ENCODE measurements at regions not wholly inside any gene's neighbourhood (a gene's known extent, or its start where the extent isn't known, plus 50 kb on each side); places are given as distances from the start of the nearest gene placed in this dataset.
"Not testable (repeated sequence)": the region's sequence is repeated elsewhere in the genome, so short reads cannot be mapped to it uniquely, and the experiment has no call there.

DNA sequence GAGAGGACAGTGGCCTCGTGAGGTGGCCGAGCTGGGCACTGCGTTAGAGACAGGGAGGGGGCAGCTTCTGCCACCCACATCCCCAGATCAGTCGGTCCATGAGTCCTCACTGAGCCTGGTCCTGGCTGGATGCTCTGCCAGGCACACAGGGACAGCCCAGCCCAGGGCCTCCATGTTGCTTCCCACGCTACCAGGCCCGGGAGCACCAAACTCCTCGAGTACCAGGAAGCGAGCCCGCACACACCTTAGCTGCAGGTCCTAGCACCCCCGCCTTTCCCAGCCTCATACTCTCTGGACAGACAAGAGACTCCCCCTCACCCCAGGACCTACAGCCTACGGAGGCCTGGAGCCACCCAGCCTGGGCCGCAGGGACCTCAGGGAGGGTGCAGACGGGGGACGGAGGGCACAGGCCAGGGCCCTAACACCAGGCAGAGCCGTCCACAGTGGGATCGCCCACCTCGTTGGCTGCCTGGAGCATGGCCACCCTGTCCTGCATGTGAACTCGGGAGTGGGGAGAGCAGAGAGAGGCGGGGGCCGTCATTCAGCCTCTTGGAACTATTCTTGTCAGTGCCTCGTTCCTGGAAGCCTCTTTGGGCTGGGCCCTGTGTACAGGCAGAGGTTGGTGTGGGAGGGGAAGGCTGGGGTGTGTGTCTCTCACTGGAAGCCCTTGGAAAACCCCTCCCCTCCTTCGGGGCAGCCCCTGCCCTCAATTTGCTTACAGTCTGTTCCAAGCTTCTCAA, 90.9 kb upstream of the RUNX3 start:
- DNase-seq (no peak), ATAC-seq (ENCODE audit: poor library complexity) (no peak)
- intact Hi-C loops (cut with DNase I) = no loop called here

DNA sequence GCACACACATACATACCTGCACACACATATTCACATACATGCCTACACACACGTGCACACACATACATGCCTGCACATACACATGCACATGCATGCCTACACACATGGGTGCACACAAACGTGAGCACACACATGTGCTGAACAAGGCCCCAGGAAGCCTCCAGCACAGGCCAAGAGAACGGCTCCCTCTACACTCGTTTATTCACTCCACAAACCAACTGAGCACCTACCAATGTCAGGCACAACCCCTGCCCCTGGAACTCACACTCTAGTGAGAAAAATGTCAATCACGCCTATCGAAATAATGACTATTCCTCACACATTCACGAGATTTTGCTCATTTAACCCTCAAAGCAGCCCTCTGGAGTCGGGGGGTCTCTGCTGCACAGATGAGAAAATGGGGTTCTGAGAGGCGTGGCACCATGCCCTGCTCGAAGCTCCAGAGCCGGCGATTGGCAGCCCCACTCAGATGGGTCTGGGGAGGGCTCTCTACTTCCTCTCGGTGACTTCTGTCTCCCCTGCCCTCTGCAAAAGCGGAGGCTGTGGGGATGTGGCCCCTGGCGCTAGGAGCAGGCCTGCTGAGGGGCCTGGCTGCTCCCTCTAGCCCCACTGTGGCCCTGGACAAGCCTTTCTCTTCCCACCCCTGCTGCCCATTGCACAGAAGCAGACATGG, 90.2 kb upstream of the RUNX3 start:
- ATAC-seq (ENCODE audit: poor library complexity) (no peak), DNase-seq (no peak)
- intact Hi-C loops (cut with DNase I) = no loop called here

DNA sequence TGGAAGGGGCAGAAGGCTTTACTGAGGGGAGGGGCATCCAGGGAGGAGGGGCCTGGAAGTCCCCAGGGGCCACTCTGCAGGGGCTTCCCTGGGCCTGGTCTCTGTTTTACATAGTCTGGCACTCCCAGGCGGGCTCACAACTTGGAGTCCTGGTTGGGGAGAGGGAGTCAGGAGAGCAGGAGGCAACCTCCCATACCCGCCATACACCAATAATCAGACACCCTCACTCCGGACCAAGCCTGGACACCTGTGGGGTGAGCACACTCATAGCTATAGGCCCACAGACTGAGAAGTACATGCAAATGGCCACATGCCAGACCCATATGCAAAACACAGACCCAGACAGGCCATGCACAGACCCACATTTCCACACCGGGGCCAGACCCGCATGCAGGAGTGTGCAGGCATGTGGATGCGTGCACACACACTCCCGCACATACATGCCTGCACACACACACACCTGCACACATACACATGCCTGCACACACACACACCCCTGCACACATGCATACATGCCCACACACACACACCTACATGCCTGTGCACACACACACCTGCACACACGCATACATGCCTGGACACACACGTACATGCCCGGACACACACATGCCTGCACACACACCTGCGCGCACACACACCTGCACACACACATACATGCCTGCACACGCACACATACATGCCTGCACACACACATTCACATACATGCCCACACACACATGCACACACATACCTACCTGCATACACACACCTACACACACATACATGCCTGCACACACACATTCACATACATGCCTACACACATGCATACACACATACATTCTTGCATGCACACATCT, 89.5 kb upstream of the RUNX3 start:
- ATAC-seq (ENCODE audit: poor library complexity) (no peak), DNase-seq (no peak)
- intact Hi-C loops (cut with DNase I) = no loop called here

DNA sequence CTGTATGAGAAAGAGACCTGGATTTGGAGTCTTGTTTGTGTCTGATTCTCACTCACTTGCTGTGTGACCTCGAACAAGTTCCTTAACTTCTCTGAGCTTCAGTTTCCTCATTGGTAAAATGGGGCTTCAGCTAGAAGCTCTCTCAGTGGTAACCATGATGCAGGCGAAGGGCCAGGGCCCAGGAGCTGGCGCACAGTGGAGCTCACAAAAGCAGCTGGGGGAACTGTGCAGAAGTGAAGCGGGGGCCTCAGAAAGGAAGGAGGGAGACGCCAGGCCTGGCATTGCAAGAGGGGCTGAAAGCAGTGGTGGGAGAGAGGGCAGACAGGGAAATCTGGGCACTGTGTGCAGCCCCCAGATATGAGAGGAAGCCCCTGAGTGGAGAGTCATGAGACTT, 88.9 kb upstream of the RUNX3 start:
- DNase-seq (no peak), ATAC-seq (ENCODE audit: poor library complexity) (no peak)
- intact Hi-C loops (cut with DNase I) = no loop called here

GRCh38 chr1:25018110-25018735, 88.1 kb upstream of the RUNX3 start:
- ATAC-seq (ENCODE audit: poor library complexity) (no peak), DNase-seq (no peak)
- intact Hi-C loops (cut with DNase I) = no loop called here

DNA sequence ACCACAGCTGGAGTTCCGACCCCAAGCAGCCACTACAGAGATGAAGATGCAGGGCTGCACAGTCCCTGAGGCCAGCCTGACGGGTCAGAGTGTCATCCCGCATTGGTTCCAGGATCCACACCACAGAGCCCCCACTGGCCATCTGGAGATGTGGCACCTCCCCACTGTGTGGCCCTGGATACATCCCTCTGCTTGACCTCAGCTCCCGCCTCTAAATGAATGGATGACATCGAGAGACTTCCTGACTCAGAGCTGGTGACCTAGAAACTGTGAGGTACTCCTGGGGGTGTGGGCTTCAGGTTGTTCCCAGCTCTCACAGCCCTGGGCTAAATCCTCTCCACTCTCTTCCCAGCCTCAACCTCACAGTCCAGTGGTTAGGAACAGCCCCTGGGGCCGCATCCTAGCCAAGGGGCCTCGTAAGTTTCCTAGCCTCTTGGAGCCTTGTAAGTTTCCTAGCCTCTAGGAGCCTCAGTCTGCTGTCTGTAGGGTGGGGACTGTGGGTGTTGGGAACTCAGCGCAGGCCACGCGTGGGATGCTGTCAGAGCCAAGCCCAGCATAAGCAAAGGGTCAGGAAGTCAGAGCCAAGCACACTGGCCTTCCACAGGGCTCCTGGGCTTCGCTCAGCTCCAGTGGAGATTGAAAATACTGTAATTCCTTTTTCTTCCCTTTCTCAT, 87.5 kb upstream of the RUNX3 start:
- intact Hi-C loops (cut with DNase I) = no loop called here
- ATAC-seq (ENCODE audit: poor library complexity) (no peak), DNase-seq (no peak)

GRCh38 chr1:25012966-25013962, 83.2 kb upstream of the RUNX3 start:
- DNase-seq = no peak
- ATAC-seq (ENCODE audit: poor library complexity) = no peak

DNA sequence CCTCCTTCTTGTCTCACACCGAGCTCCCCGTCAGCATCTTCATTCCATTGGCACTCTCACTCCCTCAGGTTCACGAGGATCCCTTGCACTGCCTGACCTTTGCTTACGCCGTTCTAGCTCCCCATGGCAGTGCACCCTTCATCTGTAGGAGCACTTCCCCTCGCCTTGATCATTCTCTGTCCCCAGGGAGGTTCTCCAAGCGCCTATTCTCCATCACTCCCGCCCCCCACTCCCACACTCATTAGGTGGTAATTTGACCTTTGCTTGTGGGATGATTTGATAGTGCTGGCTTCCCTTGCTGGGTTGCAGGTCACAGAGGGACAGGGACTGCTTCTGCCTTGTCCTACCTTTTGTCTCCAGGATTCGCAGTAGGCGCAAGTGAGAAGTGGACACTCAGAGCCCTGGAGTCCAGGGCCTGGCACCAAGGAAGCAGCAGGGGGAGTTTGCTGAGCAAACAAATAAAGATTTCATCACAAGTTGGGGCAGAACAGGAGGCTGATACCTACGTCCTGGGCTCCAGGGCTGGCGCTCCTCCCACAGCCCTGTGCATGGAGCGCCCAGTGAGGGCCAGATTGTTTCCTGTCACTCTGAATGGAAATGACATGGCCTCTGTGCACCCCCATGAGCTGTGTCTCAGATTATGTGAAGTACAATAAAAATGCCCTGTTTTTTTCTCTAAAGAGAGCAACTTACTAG, 82.0 kb upstream of the RUNX3 start:
- intact Hi-C loops (cut with DNase I) = no loop called here
- DNase-seq = no peak
- ATAC-seq (ENCODE audit: poor library complexity) = no peak

More at GRCh38 chr1:25012966-25013962, 83.2 kb upstream of the RUNX3 start:
- intact Hi-C loops (cut with DNase I) = no loop called here

DNA sequence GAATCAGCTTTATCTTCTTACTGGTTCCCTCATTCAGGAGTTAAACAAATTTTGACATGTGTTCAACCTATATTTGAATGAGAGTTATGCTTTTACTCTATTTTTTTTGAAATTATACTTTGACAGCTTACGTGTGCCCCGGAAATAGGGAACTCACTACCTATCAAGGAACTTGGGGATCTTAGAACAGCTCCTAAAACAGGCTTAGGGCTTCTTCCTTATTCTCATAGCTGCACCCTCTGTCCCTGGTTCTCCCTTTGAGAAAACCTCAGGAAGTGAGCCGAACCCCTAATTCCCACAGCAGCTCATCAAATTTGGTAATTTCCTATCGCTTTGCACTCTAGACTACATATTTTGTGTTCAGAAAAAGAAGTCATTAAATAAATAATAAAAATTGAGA, 81.2 kb upstream of the RUNX3 start:
- intact Hi-C loops (cut with DNase I) = no loop called here
- ATAC-seq (ENCODE audit: poor library complexity) (no peak), DNase-seq (no peak)

- ATAC-seq (ENCODE audit: poor library complexity) = no peak
- DNase-seq = no peak
- intact Hi-C loops (cut with DNase I) = no loop called here
Observed at GRCh38 chr1:25009671-25010262, 79.7 kb upstream of the RUNX3 start.

DNA sequence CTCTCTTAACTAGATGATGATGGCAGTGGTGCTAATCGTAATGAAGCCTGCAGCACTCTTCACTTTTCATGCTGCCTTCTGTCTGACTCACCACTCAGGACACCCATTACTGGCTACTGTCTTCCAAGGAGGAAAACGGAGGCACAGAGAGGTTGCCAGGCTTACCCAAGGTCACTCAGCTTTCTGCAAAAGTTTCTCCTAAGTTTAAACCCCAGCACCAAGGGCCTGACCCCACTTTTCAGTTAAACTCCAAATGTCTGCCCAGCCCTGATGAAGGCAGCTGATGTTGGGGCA, 78.1 kb upstream of the RUNX3 start:
- DNase-seq (no peak), ATAC-seq (ENCODE audit: poor library complexity) (no peak)
- intact Hi-C loops (cut with DNase I) = no loop called here

GRCh38 chr1:25007390-25008191, 77.5 kb upstream of the RUNX3 start:
- intact Hi-C loops (cut with DNase I); DNase-seq; ATAC-seq (ENCODE audit: poor library complexity): not testable (repeated sequence)

GRCh38 chr1:25006770-25007169, 76.7 kb upstream of the RUNX3 start:
- intact Hi-C loops (cut with DNase I) = no loop called here
- DNase-seq = no peak
- no peak for ATAC-seq (ENCODE audit: poor library complexity)

DNA sequence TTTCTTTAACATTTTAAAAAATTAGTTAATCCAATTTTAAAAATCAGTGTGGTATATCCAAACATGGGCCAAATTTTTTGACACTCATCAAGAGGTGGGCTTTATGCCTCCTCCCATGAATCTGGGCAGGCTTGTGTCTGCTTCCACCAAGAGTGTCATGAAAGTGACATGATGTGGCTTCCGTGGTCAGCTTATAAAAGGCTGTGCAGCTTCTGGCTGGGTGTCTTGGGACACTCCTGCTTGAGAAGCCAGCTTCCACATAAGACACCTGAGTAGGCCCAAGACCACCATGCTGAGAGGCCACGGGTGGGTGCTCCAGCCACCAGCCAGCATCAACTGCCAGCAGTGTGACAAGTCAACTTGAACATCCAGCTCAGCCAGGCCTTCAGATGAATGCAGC, 74.3 kb upstream of the RUNX3 start:
- intact Hi-C loops (cut with DNase I) = no loop called here
- no peak for ATAC-seq (ENCODE audit: poor library complexity)
- no peak for DNase-seq

DNA sequence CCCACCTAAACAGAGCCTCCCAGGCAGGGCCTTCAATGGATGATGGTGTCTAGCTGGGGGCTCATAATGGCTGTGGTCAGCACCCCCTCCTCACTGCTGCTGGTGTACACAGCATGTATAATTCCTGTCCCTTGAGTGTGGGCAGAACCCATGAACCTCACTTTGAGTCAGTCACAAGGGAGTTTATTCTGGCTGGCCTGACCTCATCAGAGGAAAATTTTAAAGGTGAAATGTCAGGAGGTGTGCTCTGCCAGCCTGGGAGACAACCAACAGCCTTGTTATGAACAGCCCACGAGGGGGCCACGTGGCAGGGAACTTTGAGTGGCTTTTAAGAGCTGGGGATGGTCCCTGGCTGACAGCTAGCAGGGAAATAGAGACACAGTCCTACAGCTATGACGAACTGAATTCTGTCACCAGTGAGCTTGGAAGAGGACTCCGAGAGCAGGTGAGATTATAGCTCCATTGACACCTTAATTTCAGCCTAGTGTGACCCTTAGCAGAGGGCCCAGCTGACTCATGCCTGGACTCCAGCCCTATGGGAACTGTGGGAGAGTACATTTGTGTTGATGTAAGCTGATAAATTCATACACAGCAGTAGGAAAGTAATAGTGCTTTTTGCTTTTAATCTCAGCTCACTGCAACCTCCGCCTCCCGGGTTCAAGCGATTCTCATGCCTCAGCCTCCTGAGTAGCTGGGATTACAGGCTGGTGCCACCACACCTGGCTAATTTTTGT, 73.5 kb upstream of the RUNX3 start:
- DNase-seq = no peak
- ATAC-seq (ENCODE audit: poor library complexity) = no peak
- intact Hi-C loops (cut with DNase I) = no loop called here

DNA sequence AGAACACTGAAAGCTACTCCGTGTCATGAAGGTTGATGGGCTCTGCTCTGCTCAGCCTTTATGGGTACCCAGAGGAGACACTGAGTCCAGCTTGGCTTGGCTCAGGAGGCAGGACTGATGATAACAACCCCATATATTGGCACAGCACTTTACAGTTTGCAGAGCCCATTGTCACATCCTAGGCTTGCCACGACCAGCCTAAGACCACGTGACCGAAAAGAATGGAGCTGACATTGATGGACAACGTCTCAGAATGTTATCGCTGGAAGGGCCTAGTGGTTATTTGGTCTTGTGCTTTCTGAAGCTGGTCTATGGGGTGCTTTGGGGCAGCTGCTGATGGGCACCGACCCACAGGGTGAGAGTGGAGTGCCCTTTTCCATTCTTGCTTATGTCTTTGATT, 72.9 kb upstream of the RUNX3 start:
- DNase-seq (no peak), ATAC-seq (ENCODE audit: poor library complexity) (no peak)
- intact Hi-C loops (cut with DNase I) = no loop called here

All from Right ventricle myocardium superior (tissue), 1 donor.